SK-N-SH (cell line): ENCODE measurements at regions not wholly inside any gene's neighbourhood (a gene's known extent, or its start where the extent isn't known, plus 50 kb on each side); places are given as distances from the start of the nearest gene placed in this dataset.

Source experiments
- CTCF ChIA-PET: fragments of 300-600, 350-600 bp; formaldehyde crosslinking; extraction: SDS; loops from one replicate; lab custom pipeline; 2021; lab: Yijun Ruan, JAX
- POLR2A ChIA-PET: fragments of 350-600 bp; sonication (Branson Sonifier 250); formaldehyde crosslinking; extraction: SDS; loops from one replicate; lab custom pipeline; 2020; ENCODE audit warnings: antibody characterized with exemption, inconsistent platforms; lab: Yijun Ruan, JAX
- DNase-seq: peaks from one replicate; pipeline ENCODE4 v3.0.0; 2012
- H2AFZ ChIP-seq: fragments of 200-600 bp; sonication (generic); 2 replicates; pipeline ENCODE4 v1.8.1; 2016; ENCODE audit warnings: antibody characterized with exemption, mild to moderate bottlenecking, low read depth
- H3F3A ChIP-seq: fragments of 200-600 bp; sonication (generic); replicated peaks from 2 replicates; pipeline ENCODE3; 2016; ENCODE audit warnings: antibody characterized with exemption, mild to moderate bottlenecking; ENCODE audit not compliant: insufficient read depth
- H3K27ac ChIP-seq, 2 experiments: fragments of 200-500 bp in 1 of 2; fragments of 200-600 bp in 1 of 2; sonication (Bioruptor generic) in 1 of 2; sonication (generic), shearing (Covaris generic) in 1 of 2; 2 replicates each; pipeline versions ENCODE4 v1.5.1 to v1.6.1; 2014 to 2016; ENCODE audit warnings: low read depth in 2 of 2, inconsistent platforms in 1 of 2, low read length in 1 of 2, mild to moderate bottlenecking in 1 of 2, mixed read lengths in 1 of 2
- H3K27me3 ChIP-seq: fragments of 200-600 bp; sonication (generic), shearing (Covaris generic); 2 replicates; pipeline ENCODE4 v1.6.1; 2016; ENCODE audit warnings: mixed run types; ENCODE audit not compliant: insufficient read depth
- H3K36me3 ChIP-seq, 2 experiments: fragments of 200-500 bp in 1 of 2; fragments of 200-600 bp in 1 of 2; sonication (Bioruptor generic) in 1 of 2; sonication (generic) in 1 of 2; replicated peaks in 1 of 2; 2 replicates each; pipeline versions ENCODE3 to v1.5.1; 2014 to 2016; ENCODE audit warnings: low read length in 1 of 2, mild to moderate bottlenecking in 1 of 2; ENCODE audit not compliant: insufficient read depth in 2 of 2, control insufficient read depth in 1 of 2
- H3K4me1 ChIP-seq, 2 experiments: fragments of 200-500 bp in 1 of 2; fragments of 200-600 bp in 1 of 2; sonication (Bioruptor generic) in 1 of 2; sonication (generic), shearing (Covaris generic) in 1 of 2; 2 replicates each; pipeline versions ENCODE4 v1.5.1 to v1.6.1; 2014 to 2016; ENCODE audit warnings: low read depth in 1 of 2, low read length in 1 of 2, mixed run types in 1 of 2; ENCODE audit not compliant: insufficient read depth in 2 of 2, control insufficient read depth in 1 of 2
- H3K4me2 ChIP-seq: fragments of 200-600 bp; sonication (generic), shearing (Covaris generic); 2 replicates; pipeline ENCODE4 v1.6.1; 2017; ENCODE audit warnings: mixed run types
- H3K4me3 ChIP-seq, 2 experiments: fragments of 200-500 bp in 1 of 2; fragments of 200-600 bp in 1 of 2; sonication (Bioruptor generic) in 1 of 2; sonication (generic), shearing (Covaris generic) in 1 of 2; 2 replicates each; pipeline versions ENCODE4 v1.5.1 to v1.8.1; 2014 to 2016; ENCODE audit warnings: low read depth in 2 of 2, inconsistent platforms in 1 of 2, low read length in 1 of 2, mild to moderate bottlenecking in 1 of 2, mixed read lengths in 1 of 2, moderate library complexity in 1 of 2
- H3K79me2 ChIP-seq: fragments of 200-600 bp; sonication (generic); 2 replicates; pipeline ENCODE4 v1.8.1; 2017; ENCODE audit warnings: mild to moderate bottlenecking; ENCODE audit not compliant: insufficient read depth
- H3K9ac ChIP-seq: fragments of 200-600 bp; sonication (generic); 2 replicates; pipeline ENCODE4 v1.6.1; 2017; ENCODE audit warnings: mixed run types
- H3K9me2 ChIP-seq: fragments of 200-600 bp; sonication (generic); 2 replicates; pipeline ENCODE4 v1.6.1; 2017; ENCODE audit warnings: mixed run types
- H3K9me3 ChIP-seq: fragments of 200-600 bp; sonication (generic); 2 replicates; pipeline ENCODE4 v1.6.1; 2017; ENCODE audit warnings: mixed run types, mild to moderate bottlenecking, moderate library complexity
- H4K20me1 ChIP-seq: fragments of 200-600 bp; sonication (generic); 2 replicates; pipeline ENCODE4 v1.6.1; 2017; ENCODE audit warnings: mild to moderate bottlenecking, mixed run types; ENCODE audit not compliant: insufficient read depth
- EP300 ChIP-seq, 2 experiments: IDR thresholded peaks; 2 replicates each; pipeline versions ENCODE4 v1.4.0 to v1.6.1; 2012; ENCODE audit warnings: borderline replicate concordance in 1 of 2, low read depth in 1 of 2, low read length in 1 of 2
- FOXM1 ChIP-seq: IDR thresholded peaks from 2 replicates; pipeline ENCODE4 v1.4.0; 2012; ENCODE audit warnings: low read depth, mild to moderate bottlenecking
- GATA2 ChIP-seq: sonication (generic); formaldehyde crosslinking; IDR thresholded peaks from 2 replicates; pipeline ENCODE4 v1.5.0; 2020; ENCODE audit warnings: mild to moderate bottlenecking, missing genetic modification reagents
- MXI1 ChIP-seq: IDR thresholded peaks from 2 replicates; pipeline ENCODE4 v1.6.1; 2012; ENCODE audit warnings: mild to moderate bottlenecking, low read depth, low read length, improper control_type of control experiment
- NRF1 ChIP-seq: IDR thresholded peaks from 2 replicates; pipeline ENCODE4 v1.6.1; 2012; ENCODE audit warnings: low read depth, mild to moderate bottlenecking, low read length
- RAD21 ChIP-seq: IDR thresholded peaks from 2 replicates; pipeline ENCODE4 v1.6.1; 2012; ENCODE audit warnings: mild to moderate bottlenecking, low read length
- RXRA ChIP-seq: IDR thresholded peaks from 2 replicates; pipeline ENCODE4 v1.4.0; 2012; ENCODE audit warnings: low read depth, mild to moderate bottlenecking, borderline replicate concordance
- SMC3 ChIP-seq: IDR thresholded peaks from 2 replicates; pipeline ENCODE4 v1.6.1; 2012; ENCODE audit warnings: low read depth, low read length, improper control_type of control experiment
- YY1 ChIP-seq: IDR thresholded peaks from 2 replicates; pipeline ENCODE4 v1.4.0; 2012; ENCODE audit warnings: low read depth, mild to moderate bottlenecking
- WGBS: methylation state at CpG from one replicate; pipeline ENCODE4 v1.1.6; 2017; ENCODE audit warnings: low lambda C conversion rate; 5-methylcytosine and 5-hydroxymethylcytosine counted together
- TF ChIP-seq, protein P1 (sequence below): IDR thresholded peaks from 2 replicates; pipeline ENCODE4 v1.4.0; 2012; ENCODE audit warnings: low read depth, borderline replicate concordance
- TF ChIP-seq, protein P2 (sequence below): fragments of 200-600 bp; sonication (generic); IDR thresholded peaks from 2 replicates; pipeline ENCODE4 v1.6.1; 2017; ENCODE audit warnings: antibody characterized with exemption, mild to moderate bottlenecking, moderate library complexity

DNA sequence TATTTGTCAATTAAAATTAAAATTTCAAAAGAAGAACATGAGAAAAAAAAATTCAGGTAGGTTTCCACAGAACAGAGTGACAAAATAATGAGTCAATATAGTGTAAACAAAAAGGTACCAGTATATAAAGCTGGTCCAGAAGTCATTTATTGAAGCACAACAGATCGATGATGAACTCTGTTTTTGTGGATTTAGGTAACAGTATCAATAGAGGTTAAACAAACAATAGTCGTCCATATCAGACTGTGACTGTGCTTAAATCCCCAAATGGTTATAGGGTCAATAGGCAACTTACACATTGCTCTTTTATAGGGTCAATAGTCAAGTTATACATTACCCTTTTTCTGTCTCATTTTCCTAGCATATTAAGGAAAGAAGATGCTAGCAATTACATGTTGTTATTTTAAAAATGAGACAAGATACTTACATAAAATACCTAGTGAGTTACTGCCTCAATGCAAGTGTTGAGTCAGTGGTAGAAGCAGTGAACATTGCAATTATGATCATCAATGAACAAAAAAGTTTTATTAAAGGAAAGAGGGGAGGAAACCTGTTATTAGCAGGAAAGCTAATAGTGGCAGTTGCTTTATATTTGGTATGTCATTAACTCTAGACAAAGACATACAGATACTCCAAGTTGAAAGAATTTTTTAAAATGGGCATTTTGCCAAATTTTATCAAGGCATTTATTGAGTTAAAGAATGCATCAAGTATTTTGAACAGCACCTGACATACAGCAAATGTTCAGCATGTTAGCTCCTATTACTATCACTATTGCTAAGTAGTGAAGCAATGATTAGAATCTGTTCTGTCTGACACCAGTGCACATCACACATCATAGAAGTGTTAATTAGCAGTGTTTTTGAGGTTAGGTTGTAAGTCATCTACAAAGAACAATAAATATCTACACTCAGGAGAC, 102.9 kb downstream of the CCER1 start:
- H3F3A ChIP-seq: no peaks in the 10 kb centered on the region
- TF ChIP-seq SMC3: no peak
- no peak for TF ChIP-seq GATA2 (CRISPR knock-in tag)
- TF ChIP-seq RAD21: no peak
- TF ChIP-seq YY1: no peak
- TF ChIP-seq MXI1: no peak
- no peak overlapping the region for H3K4me3 ChIP-seq
- H3K36me3 ChIP-seq: no peaks in the 10 kb centered on the region
- no peak overlapping the region for H2AFZ ChIP-seq
- H3K79me2 ChIP-seq: no peaks in the 10 kb centered on the region
- H3K4me1 ChIP-seq: peaks cover 0 to 2% of the 10 kb centered on the region in 2 experiments; a peak in 2 of 4 replicates
- H3K9ac ChIP-seq: no peak overlapping the region
- no peaks in the 10 kb centered on the region for H4K20me1 ChIP-seq
- H3K9me2 ChIP-seq: no peaks in the 10 kb centered on the region
- WGBS: 58% methylated on average over 2 of the region's 2 CpGs
- H3K27ac ChIP-seq: no peak overlapping the region
- no peaks in the 10 kb centered on the region for H3K9me3 ChIP-seq
- CTCF ChIA-PET: no interaction called here
- POLR2A ChIA-PET: no interaction called here
- DNase-seq: no peak
- H3K4me2 ChIP-seq: no peak overlapping the region
- no peaks in the 10 kb centered on the region for H3K27me3 ChIP-seq

DNA sequence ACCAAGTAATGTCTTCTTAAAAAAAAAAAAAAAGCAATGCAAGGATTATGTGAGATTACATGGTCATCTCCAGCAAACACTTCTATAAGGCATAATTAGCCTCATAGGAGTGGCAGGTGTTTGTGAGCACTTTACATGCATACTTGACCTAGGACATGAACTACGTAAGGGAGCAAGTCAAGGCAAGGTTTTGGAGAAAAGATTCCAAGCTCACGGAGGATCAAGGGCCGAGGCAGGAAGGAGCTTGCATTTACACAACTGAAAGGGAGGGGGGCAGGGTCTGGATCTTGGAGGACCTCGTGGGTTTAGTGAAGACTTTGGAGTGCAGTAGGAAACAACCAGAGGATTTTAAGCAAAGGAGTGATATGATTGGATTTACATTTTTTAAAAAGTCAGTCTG, 112.5 kb downstream of the CCER1 start:
- DNase-seq: no peak
- no peaks in the 10 kb centered on the region for H3K36me3 ChIP-seq
- no peak overlapping the region for H3K9ac ChIP-seq
- TF ChIP-seq, protein P1, sequence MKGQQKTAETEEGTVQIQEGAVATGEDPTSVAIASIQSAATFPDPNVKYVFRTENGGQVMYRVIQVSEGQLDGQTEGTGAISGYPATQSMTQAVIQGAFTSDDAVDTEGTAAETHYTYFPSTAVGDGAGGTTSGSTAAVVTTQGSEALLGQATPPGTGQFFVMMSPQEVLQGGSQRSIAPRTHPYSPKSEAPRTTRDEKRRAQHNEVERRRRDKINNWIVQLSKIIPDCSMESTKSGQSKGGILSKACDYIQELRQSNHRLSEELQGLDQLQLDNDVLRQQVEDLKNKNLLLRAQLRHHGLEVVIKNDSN: no peak
- TF ChIP-seq RAD21 (no peak), NRF1 (no peak), EP300 (IDR thresholded peaks at IDR 0.05; ENCODE audit: borderline replicate concordance in 1 of 2, low read depth in 1 of 2, low read length in 1 of 2) (no peak), RXRA (no peak), FOXM1 (no peak)
- TF ChIP-seq, protein P2, sequence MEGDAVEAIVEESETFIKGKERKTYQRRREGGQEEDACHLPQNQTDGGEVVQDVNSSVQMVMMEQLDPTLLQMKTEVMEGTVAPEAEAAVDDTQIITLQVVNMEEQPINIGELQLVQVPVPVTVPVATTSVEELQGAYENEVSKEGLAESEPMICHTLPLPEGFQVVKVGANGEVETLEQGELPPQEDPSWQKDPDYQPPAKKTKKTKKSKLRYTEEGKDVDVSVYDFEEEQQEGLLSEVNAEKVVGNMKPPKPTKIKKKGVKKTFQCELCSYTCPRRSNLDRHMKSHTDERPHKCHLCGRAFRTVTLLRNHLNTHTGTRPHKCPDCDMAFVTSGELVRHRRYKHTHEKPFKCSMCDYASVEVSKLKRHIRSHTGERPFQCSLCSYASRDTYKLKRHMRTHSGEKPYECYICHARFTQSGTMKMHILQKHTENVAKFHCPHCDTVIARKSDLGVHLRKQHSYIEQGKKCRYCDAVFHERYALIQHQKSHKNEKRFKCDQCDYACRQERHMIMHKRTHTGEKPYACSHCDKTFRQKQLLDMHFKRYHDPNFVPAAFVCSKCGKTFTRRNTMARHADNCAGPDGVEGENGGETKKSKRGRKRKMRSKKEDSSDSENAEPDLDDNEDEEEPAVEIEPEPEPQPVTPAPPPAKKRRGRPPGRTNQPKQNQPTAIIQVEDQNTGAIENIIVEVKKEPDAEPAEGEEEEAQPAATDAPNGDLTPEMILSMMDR: no peak
- TF ChIP-seq, all 33 proteins: peak for 0
- Histone ChIP-seq H4K20me1 (no peaks in the 10 kb centered on the region), H3K4me3 (no peak overlapping the region), H3K9me2 (no peaks in the 10 kb centered on the region), H3K27ac (peak overlapping the region in 1 of 2 experiments; percentile 62; a peak in 1 of 4 replicates), H3F3A (no peaks in the 10 kb centered on the region), H2AFZ (no peak overlapping the region), H3K79me2 (no peaks in the 10 kb centered on the region), H3K4me2 (no peak overlapping the region), H3K9me3 (no peaks in the 10 kb centered on the region), H3K27me3 (no peaks in the 10 kb centered on the region), H3K4me1 (no peaks in the 10 kb centered on the region; a peak in 2 of 4 replicates)
- POLR2A ChIA-PET: interaction anchor here (0.7 kb wide), 1 partner anchor 474 kb away, joined by 3 read pairs; no protein-coding TSS in a partner anchor
- 66% methylated on average over 4 of the region's 4 CpGs for WGBS
- CTCF ChIA-PET: interaction anchor here (1.3 kb wide), 1 partner anchor 12 kb away, joined by 6 read pairs; no protein-coding TSS in a partner anchor
